DND-41 (cell line): ENCODE measurements at regions not wholly inside any gene's neighbourhood (a gene's known extent, or its start where the extent isn't known, plus 50 kb on each side); places are given as distances from the start of the nearest gene placed in this dataset.

Source experiments
- ATAC-seq: fragments of 200-7000 bp; cut with Tn5 transposase; 3 replicates; pipeline ENCODE4 v1.9.1; 2021; ENCODE audit warnings: low read depth; ENCODE audit not compliant: insufficient read depth
- DNase-seq: peaks from one replicate; pipeline ENCODE4 v3.0.0-alpha.2; 2020
- H2AFZ ChIP-seq: 2 replicates; pipeline ENCODE4 v1.6.0; 2012; ENCODE audit warnings: low read depth, low read length
- H3K27ac ChIP-seq: 2 replicates; pipeline ENCODE4 v1.5.1; 2012; ENCODE audit warnings: low read length, inconsistent platforms
- H3K27me3 ChIP-seq: fragments of 200-600 bp; sonication (generic); 2 replicates; pipeline ENCODE4 v1.6.0; 2012; ENCODE audit warnings: low read length, mild to moderate bottlenecking, inconsistent platforms; ENCODE audit not compliant: insufficient read depth, poor library complexity
- H3K36me3 ChIP-seq: 2 replicates; pipeline ENCODE4 v1.5.1; 2012; ENCODE audit warnings: low read length, inconsistent platforms; ENCODE audit not compliant: insufficient read depth
- H3K4me1 ChIP-seq: 2 replicates; pipeline ENCODE4 v1.5.1; 2012; ENCODE audit warnings: mild to moderate bottlenecking, low read length; ENCODE audit not compliant: insufficient read depth
- H3K4me2 ChIP-seq: 2 replicates; pipeline ENCODE4 v1.6.0; 2012; ENCODE audit warnings: mild to moderate bottlenecking, moderate library complexity, low read length, inconsistent platforms; ENCODE audit not compliant: insufficient read depth
- H3K4me3 ChIP-seq, 2 experiments: fragments of 200-600 bp in 1 of 2; shearing (Covaris generic) in 1 of 2; 2 replicates each; pipeline ENCODE4 v1.5.1; 2012 to 2016; ENCODE audit warnings: inconsistent platforms in 2 of 2, low read length in 2 of 2, mild to moderate bottlenecking in 2 of 2, low read depth in 1 of 2, moderate library complexity in 1 of 2
- H3K79me2 ChIP-seq: 2 replicates; pipeline ENCODE4 v1.6.0; 2012; ENCODE audit warnings: low read length, inconsistent platforms; ENCODE audit not compliant: insufficient read depth
- H3K9ac ChIP-seq: 2 replicates; pipeline ENCODE4 v1.6.0; 2012; ENCODE audit warnings: low read depth, mild to moderate bottlenecking, inconsistent platforms, low read length, moderate library complexity
- H3K9me3 ChIP-seq: 2 replicates; pipeline ENCODE4 v1.5.1; 2012; ENCODE audit warnings: low read length, moderate library complexity, mild to moderate bottlenecking, inconsistent platforms; ENCODE audit not compliant: insufficient read depth, severe bottlenecking
- H4K20me1 ChIP-seq: 2 replicates; pipeline ENCODE4 v1.6.0; 2012; ENCODE audit warnings: low read length; ENCODE audit not compliant: insufficient read depth
- EZH2 ChIP-seq: IDR thresholded peaks from 3 replicates; pipeline ENCODE4 v1.6.1; 2012; ENCODE audit warnings: borderline replicate concordance, low read depth, mild to moderate bottlenecking, moderate library complexity, low read length, inconsistent platforms; ENCODE audit not compliant: severe bottlenecking
- TF ChIP-seq, protein P1 (sequence below): IDR thresholded peaks from 2 replicates; pipeline ENCODE4 v1.5.1; 2012; ENCODE audit warnings: borderline replicate concordance, low read length, moderate library complexity, mild to moderate bottlenecking; ENCODE audit not compliant: poor library complexity, severe bottlenecking; ENCODE audit errors: extremely low read depth

DNA sequence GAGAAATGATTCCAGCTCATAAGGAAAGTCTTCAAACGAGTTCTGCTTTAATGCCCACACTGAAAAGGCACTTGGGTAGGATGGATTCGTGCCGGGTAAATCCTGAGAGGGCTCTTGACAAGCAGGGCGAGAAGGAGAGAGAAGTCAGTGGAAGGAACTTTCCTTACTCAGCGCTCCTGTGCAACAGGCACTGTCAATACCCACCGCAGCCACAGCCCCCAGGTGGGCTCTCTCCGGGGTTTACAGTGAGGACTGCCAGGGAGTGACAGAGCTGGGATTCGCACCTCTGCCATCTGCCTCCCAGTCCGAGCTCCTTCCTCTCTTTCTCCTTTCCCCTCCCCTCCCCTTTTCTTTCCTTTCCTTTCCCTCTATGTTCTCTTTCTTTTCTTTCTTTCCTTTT lies 118.7 kb downstream of the BEGAIN start:
- no peak for ATAC-seq

DNA sequence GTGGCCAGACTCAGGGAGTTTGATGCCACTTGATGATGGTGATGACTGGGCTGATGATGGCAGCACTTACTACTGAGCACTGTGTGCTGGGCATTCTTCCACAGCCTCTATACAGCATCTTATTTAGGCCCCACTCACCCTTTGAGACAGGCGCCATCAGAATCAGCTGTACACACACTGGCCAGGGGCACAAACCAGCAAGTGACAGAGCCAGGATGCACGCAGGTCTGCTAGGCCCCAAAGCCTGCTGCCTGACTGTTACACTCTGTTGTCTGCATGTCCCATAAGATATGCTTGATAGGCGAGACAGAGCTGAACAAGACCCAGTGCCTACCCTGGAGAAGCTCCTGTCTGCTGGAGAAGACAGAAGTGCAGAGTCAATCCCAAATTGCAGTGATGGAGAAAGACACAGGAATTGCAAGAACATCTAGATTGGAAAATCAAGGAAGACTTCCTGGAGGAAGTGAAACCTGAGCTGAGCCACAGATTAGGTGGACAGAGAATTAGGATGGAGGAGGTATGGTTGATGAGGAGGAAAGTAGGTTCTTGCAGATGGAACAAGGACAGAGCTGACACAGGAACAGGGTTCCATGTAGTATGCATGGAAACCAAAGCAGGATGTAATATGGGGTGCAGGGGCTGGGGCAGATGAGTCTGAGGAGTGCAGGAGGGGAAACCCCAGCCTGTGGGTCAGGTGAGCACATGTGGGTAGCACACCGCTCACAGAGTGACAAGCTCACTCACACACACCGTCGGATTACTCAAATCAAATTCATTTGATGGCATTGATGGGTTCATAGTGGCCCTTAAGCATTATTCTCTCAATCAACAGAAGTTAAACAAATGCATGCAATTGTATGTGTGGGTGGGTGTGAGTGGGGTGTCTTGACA lies 117.3 kb downstream of the BEGAIN start:
- Histone ChIP-seq H2AFZ (no peak overlapping the region), H4K20me1 (no peaks in the 10 kb centered on the region), H3K36me3 (no peaks in the 10 kb centered on the region), H3K9me3 (no peaks in the 10 kb centered on the region), H3K4me1 (no peaks in the 10 kb centered on the region), H3K9ac (no peak overlapping the region), H3K4me2 (no peak overlapping the region), H3K27ac (no peak overlapping the region), H3K4me3 (no peak overlapping the region), H3K27me3 (no peaks in the 10 kb centered on the region), H3K79me2 (no peaks in the 10 kb centered on the region)
- no peak for ATAC-seq
- DNase-seq, result no peak
- no peak for TF ChIP-seq EZH2
- TF ChIP-seq, protein P1, sequence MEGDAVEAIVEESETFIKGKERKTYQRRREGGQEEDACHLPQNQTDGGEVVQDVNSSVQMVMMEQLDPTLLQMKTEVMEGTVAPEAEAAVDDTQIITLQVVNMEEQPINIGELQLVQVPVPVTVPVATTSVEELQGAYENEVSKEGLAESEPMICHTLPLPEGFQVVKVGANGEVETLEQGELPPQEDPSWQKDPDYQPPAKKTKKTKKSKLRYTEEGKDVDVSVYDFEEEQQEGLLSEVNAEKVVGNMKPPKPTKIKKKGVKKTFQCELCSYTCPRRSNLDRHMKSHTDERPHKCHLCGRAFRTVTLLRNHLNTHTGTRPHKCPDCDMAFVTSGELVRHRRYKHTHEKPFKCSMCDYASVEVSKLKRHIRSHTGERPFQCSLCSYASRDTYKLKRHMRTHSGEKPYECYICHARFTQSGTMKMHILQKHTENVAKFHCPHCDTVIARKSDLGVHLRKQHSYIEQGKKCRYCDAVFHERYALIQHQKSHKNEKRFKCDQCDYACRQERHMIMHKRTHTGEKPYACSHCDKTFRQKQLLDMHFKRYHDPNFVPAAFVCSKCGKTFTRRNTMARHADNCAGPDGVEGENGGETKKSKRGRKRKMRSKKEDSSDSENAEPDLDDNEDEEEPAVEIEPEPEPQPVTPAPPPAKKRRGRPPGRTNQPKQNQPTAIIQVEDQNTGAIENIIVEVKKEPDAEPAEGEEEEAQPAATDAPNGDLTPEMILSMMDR, result no peak

More for the DNA sequence above, 118.7 kb downstream of the BEGAIN start:
- no peak for DNase-seq
- Histone ChIP-seq H3K4me1 (no peaks in the 10 kb centered on the region), H3K9ac (no peak overlapping the region), H2AFZ (no peak overlapping the region), H4K20me1 (no peaks in the 10 kb centered on the region), H3K4me2 (no peak overlapping the region), H3K79me2 (no peaks in the 10 kb centered on the region), H3K9me3 (no peaks in the 10 kb centered on the region), H3K27ac (no peak overlapping the region), H3K36me3 (no peaks in the 10 kb centered on the region), H3K4me3 (no peak overlapping the region), H3K27me3 (no peaks in the 10 kb centered on the region)
- no peak for TF ChIP-seq EZH2
- TF ChIP-seq, protein P1, result no peak

DNA sequence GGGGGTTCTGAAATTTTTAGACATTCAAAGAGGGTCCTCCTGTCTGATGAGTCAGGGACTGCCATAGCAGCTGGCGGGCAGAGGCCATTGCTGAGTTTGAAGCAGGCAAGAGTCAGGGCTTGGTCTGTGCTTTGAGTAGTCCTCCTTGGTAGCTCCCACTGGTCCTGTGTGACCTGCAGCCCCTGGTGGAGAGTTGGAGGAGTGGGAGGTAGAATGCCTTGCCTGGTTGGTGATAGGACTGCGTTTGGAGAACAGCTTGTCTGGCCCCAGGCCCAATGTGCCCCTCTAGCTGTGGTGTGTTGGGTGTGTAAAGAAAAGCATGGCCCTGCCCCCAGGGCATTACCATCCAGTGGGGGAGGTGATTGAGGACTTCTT lies 116.7 kb downstream of the BEGAIN start:
- TF ChIP-seq, protein P1, result peak; percentile 15
- TF ChIP-seq EZH2, result no peak
- H3K9ac ChIP-seq, result no peak overlapping the region
- no peak overlapping the region for H3K4me2 ChIP-seq
- no peak for DNase-seq
- H2AFZ ChIP-seq, result no peak overlapping the region
- H4K20me1 ChIP-seq, result no peaks in the 10 kb centered on the region
- 0 out of 3 replicates have a peak, but pooled peaks have one; percentile 44 for ATAC-seq
- no peaks in the 10 kb centered on the region for H3K4me1 ChIP-seq
- H3K79me2 ChIP-seq, result no peaks in the 10 kb centered on the region
- no peaks in the 10 kb centered on the region for H3K9me3 ChIP-seq
- H3K36me3 ChIP-seq, result no peaks in the 10 kb centered on the region
- no peak overlapping the region for H3K4me3 ChIP-seq
- H3K27ac ChIP-seq, result no peak overlapping the region
- H3K27me3 ChIP-seq, result no peaks in the 10 kb centered on the region
